ENCODE measurements at regions not wholly inside any gene's neighbourhood (a gene's known extent, or its start where the extent isn't known, plus 50 kb on each side); places are given as distances from the start of the nearest gene placed in this dataset.

GRCh38 chr1:30213936-30214335, 509.4 kb downstream of the MATN1 start:
- no peak for TF ChIP-seq SP1 (IDR thresholded peaks at IDR 0.05)
- no peak for TF ChIP-seq GABPA (IDR thresholded peaks at IDR 0.05 in 1 of 2, conservative IDR thresholded peaks at IDR 0.05 in 1 of 2)
